ENCODE measurements at regions not wholly inside any gene's neighbourhood (a gene's known extent, or its start where the extent isn't known, plus 50 kb on each side); places are given as distances from the start of the nearest gene placed in this dataset.
A peak's percentile ranks its signal among the peaks of the same experiment; 100 is the strongest.

DNA sequence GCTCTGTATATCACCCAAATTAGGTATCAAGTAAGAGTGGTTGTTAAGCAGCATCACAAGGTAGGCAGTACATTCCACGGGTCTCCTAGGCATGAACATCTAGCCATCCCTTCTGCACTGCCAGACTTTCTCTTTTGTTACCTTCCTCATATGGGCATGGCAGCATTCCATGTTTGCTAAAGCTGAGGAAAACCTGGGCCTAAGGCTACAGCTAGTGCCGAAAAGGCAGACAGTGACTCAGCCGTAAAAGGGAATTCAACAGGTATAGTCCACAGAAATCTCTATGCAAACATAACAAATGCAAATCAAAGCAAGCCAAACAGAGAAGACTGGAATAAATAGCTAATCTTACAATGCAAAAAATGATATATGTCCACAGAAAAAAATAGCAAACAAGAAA lies 645.4 kb downstream of the ZBBX start:
- H3K79me2 ChIP-seq (ENCODE audit: control insufficient read depth, low read length), result no peaks in the 10 kb centered on the region
- H3K27ac ChIP-seq (ENCODE audit: low read depth, low read length), result no peak overlapping the region
- no peak for TF ChIP-seq EZH2phosphoT487 (IDR thresholded peaks at IDR 0.05; ENCODE audit: borderline replicate concordance, low read length)
- TF ChIP-seq, protein P1, sequence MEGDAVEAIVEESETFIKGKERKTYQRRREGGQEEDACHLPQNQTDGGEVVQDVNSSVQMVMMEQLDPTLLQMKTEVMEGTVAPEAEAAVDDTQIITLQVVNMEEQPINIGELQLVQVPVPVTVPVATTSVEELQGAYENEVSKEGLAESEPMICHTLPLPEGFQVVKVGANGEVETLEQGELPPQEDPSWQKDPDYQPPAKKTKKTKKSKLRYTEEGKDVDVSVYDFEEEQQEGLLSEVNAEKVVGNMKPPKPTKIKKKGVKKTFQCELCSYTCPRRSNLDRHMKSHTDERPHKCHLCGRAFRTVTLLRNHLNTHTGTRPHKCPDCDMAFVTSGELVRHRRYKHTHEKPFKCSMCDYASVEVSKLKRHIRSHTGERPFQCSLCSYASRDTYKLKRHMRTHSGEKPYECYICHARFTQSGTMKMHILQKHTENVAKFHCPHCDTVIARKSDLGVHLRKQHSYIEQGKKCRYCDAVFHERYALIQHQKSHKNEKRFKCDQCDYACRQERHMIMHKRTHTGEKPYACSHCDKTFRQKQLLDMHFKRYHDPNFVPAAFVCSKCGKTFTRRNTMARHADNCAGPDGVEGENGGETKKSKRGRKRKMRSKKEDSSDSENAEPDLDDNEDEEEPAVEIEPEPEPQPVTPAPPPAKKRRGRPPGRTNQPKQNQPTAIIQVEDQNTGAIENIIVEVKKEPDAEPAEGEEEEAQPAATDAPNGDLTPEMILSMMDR (IDR thresholded peaks at IDR 0.05; ENCODE audit: low read depth, low read length, poor library complexity, severe bottlenecking), result no peak
- no peaks in the 10 kb centered on the region for H3K9me2 ChIP-seq (replicated peaks; ENCODE audit: control insufficient read depth, low read length)
- H3K27me3 ChIP-seq (ENCODE audit: control insufficient read depth, low read length), result no peaks in the 10 kb centered on the region
- H3K36me3 ChIP-seq (ENCODE audit: control insufficient read depth, low read length), result no peaks in the 10 kb centered on the region
- no peaks in the 10 kb centered on the region for H3F3A ChIP-seq (ENCODE audit: control insufficient read depth, insufficient read depth)
- H3K9me3 ChIP-seq (ENCODE audit: control insufficient read depth, insufficient read depth, low read length), result no peaks in the 10 kb centered on the region
- H3K4me3 ChIP-seq (ENCODE audit: low read length), result no peak overlapping the region
- H3K4me1 ChIP-seq (ENCODE audit: control insufficient read depth, low read length), result peaks cover 10% of the 10 kb centered on the region
- H3K4me2 ChIP-seq (ENCODE audit: low read length), result no peak overlapping the region
- H4K20me1 ChIP-seq (ENCODE audit: control insufficient read depth, insufficient read depth, low read depth, low read length), result no peaks in the 10 kb centered on the region

DNA sequence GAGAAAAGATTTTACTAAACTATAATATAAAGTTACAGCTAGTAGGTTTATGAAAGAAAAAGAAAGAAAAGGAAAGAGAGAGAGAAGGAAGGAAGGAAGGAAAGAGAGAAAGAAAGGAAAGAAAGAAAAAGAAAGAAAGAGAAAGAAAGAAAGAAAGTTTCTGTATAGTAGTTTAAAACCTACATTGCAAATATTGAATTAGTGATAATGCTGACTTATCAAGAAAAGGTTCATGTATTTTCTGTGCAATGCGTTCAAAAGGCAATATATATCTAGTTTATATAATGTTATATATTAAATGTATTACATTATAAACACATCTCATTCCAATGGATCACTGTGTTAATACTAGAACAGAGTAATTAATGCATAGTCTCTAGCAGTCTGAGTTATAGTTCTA lies 648.4 kb downstream of the ZBBX start:
- no peaks in the 10 kb centered on the region for H3K9me3 ChIP-seq (ENCODE audit: control insufficient read depth, insufficient read depth, low read length)
- H3K9me2 ChIP-seq (replicated peaks; ENCODE audit: control insufficient read depth, low read length), result no peaks in the 10 kb centered on the region
- H3K27ac ChIP-seq (ENCODE audit: low read depth, low read length), result no peak overlapping the region
- peak overlapping the region; percentile 8; the same call in 1 of the 2 replicates for H3K4me2 ChIP-seq (ENCODE audit: low read length)
- no peak overlapping the region for H3K4me3 ChIP-seq (ENCODE audit: low read length)
- no peaks in the 10 kb centered on the region for H3F3A ChIP-seq (ENCODE audit: control insufficient read depth, insufficient read depth)
- no peaks in the 10 kb centered on the region for H3K79me2 ChIP-seq (ENCODE audit: control insufficient read depth, low read length)
- H4K20me1 ChIP-seq (ENCODE audit: control insufficient read depth, insufficient read depth, low read depth, low read length), result no peaks in the 10 kb centered on the region
- no peaks in the 10 kb centered on the region for H3K27me3 ChIP-seq (ENCODE audit: control insufficient read depth, low read length)
- TF ChIP-seq, protein P1 (IDR thresholded peaks at IDR 0.05; ENCODE audit: low read depth, low read length, poor library complexity, severe bottlenecking), result no peak
- TF ChIP-seq EZH2phosphoT487 (IDR thresholded peaks at IDR 0.05; ENCODE audit: borderline replicate concordance, low read length), result no peak
- no peaks in the 10 kb centered on the region for H3K36me3 ChIP-seq (ENCODE audit: control insufficient read depth, low read length)
- H3K4me1 ChIP-seq (ENCODE audit: control insufficient read depth, low read length), result peaks cover 10% of the 10 kb centered on the region

DNA sequence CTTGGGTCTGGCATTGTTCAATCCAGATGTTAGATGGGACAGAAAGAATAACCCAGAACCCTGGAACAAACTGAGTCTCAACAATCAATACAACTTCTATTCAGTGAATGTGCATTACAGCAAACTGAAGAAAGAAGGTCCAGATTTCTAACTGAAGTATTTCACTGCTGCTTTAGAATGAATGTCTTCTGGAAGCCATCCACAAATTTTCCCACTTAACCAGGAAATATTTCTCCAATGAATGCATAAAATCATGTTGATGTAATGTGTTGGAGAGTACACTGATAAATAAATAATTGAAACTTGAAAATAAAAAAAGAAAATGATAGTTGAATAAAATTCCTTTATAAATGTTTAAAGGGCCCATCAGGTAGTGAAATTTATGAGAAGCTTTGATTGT lies 658.6 kb downstream of the ZBBX start:
- Histone ChIP-seq H3F3A (ENCODE audit: control insufficient read depth, insufficient read depth) (no peaks in the 10 kb centered on the region), H3K36me3 (ENCODE audit: control insufficient read depth, low read length) (no peaks in the 10 kb centered on the region), H3K9me2 (replicated peaks; ENCODE audit: control insufficient read depth, low read length) (no peaks in the 10 kb centered on the region), H3K9me3 (ENCODE audit: control insufficient read depth, insufficient read depth, low read length) (no peaks in the 10 kb centered on the region), H3K4me2 (ENCODE audit: low read length) (no peak overlapping the region), H3K27me3 (ENCODE audit: control insufficient read depth, low read length) (no peaks in the 10 kb centered on the region), H3K79me2 (ENCODE audit: control insufficient read depth, low read length) (no peaks in the 10 kb centered on the region), H3K4me3 (ENCODE audit: low read length) (no peak overlapping the region), H4K20me1 (ENCODE audit: control insufficient read depth, insufficient read depth, low read depth, low read length) (no peaks in the 10 kb centered on the region), H3K27ac (ENCODE audit: low read depth, low read length) (no peak overlapping the region), H3K4me1 (ENCODE audit: control insufficient read depth, low read length) (no peaks in the 10 kb centered on the region)
- TF ChIP-seq, protein P1 (IDR thresholded peaks at IDR 0.05; ENCODE audit: low read depth, low read length, poor library complexity, severe bottlenecking), result no peak
- no peak for TF ChIP-seq EZH2phosphoT487 (IDR thresholded peaks at IDR 0.05; ENCODE audit: borderline replicate concordance, low read length)

DNA sequence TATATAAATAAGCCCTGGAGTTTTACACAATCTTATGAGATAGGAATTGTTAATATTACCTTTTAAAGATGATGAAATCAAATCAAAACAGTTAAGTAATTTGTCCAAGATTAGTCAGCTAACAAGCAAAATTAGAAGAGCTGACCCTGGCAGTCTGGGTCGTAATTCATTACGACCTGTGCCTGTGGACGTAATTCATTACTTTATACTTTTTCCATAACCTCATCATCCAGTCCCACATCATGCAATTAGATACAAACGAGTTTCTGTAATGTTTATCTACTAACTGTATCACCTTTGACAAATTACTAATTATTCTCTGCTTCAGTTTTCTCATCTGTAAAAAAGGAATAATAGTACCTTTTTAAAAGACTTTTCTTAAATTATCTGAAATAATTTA lies 665.9 kb downstream of the ZBBX start:
- Histone ChIP-seq H3K4me1 (ENCODE audit: control insufficient read depth, low read length) (no peaks in the 10 kb centered on the region), H3F3A (ENCODE audit: control insufficient read depth, insufficient read depth) (no peaks in the 10 kb centered on the region), H3K36me3 (ENCODE audit: control insufficient read depth, low read length) (no peaks in the 10 kb centered on the region), H3K9me2 (replicated peaks; ENCODE audit: control insufficient read depth, low read length) (no peaks in the 10 kb centered on the region), H3K4me3 (ENCODE audit: low read length) (no peak overlapping the region), H3K79me2 (ENCODE audit: control insufficient read depth, low read length) (no peaks in the 10 kb centered on the region), H3K27ac (ENCODE audit: low read depth, low read length) (no peak overlapping the region), H4K20me1 (ENCODE audit: control insufficient read depth, insufficient read depth, low read depth, low read length) (no peaks in the 10 kb centered on the region), H3K4me2 (ENCODE audit: low read length) (no peak overlapping the region), H3K27me3 (ENCODE audit: control insufficient read depth, low read length) (no peaks in the 10 kb centered on the region), H3K9me3 (ENCODE audit: control insufficient read depth, insufficient read depth, low read length) (no peaks in the 10 kb centered on the region)
- no peak for TF ChIP-seq EZH2phosphoT487 (IDR thresholded peaks at IDR 0.05; ENCODE audit: borderline replicate concordance, low read length)
- TF ChIP-seq, protein P1 (IDR thresholded peaks at IDR 0.05; ENCODE audit: low read depth, low read length, poor library complexity, severe bottlenecking), result no peak
